Gastroesophageal sphincter (tissue), 3 donors: ENCODE measurements at regions not wholly inside any gene's neighbourhood (a gene's known extent, or its start where the extent isn't known, plus 50 kb on each side); places are given as distances from the start of the nearest gene placed in this dataset.

Source experiments
- CTCF ChIP-seq, 4 experiments: fragments of 200-600 bp in 2 of 4; fragments of 450-650 bp in 2 of 4; sonication (generic) in 1 of 4; IDR thresholded peaks; one replicate each; pipeline ENCODE4 v1.5.1; 2017 to 2019; ENCODE audit warnings: antibody characterized with exemption in 4 of 4, mild to moderate bottlenecking in 2 of 4, moderate library complexity in 2 of 4
- POLR2A ChIP-seq, 2 donors: fragments of 450-650 bp; IDR thresholded peaks; one replicate each; pipeline ENCODE4 v1.6.1; 2017; ENCODE audit warnings: antibody characterized with exemption in 2 of 2, mild to moderate bottlenecking in 2 of 2, moderate library complexity in 1 of 2
- POLR2AphosphoS5 ChIP-seq: sonication (generic); formaldehyde crosslinking; IDR thresholded peaks from one replicate; pipeline ENCODE4 v1.6.1; 2017; ENCODE audit warnings: antibody characterized with exemption

- TF ChIP-seq CTCF (IDR thresholded peaks at IDR 0.05) (no peak), POLR2A (IDR thresholded peaks at IDR 0.05) (no peak), POLR2AphosphoS5 (no peak)
Measured at GRCh38 chr5:18050345-18050744, 416.1 kb downstream of the TAF11L14 start.
